Neural cell (in vitro differentiated cells): ENCODE measurements at regions not wholly inside any gene's neighbourhood (a gene's known extent, or its start where the extent isn't known, plus 50 kb on each side); places are given as distances from the start of the nearest gene placed in this dataset.

Experiments used
- H2AFZ ChIP-seq: fragments of 200-600, 300-800 bp; sonication (generic), shearing (Covaris generic); 2 replicates; pipeline ENCODE4 v1.6.0; 2014; ENCODE audit warnings: low read depth, mild to moderate bottlenecking, antibody characterized with exemption, low read length, moderate library complexity
- H3F3A ChIP-seq: fragments of 200-600 bp; shearing (Covaris generic); 2 replicates; pipeline ENCODE4 v1.6.1; 2016; ENCODE audit warnings: mild to moderate bottlenecking, moderate library complexity, mixed read lengths, antibody characterized with exemption, low read length; ENCODE audit not compliant: insufficient read depth, poor library complexity, severe bottlenecking
- H3K27ac ChIP-seq: fragments of 200-600, 300-800 bp; sonication (generic), shearing (Covaris generic); 2 replicates; pipeline ENCODE4 v1.5.1; 2014; ENCODE audit warnings: mild to moderate bottlenecking, low read length, moderate library complexity
- H3K27me3 ChIP-seq: fragments of 300-800, 200-600 bp; sonication (generic), shearing (Covaris generic); 2 replicates; pipeline ENCODE4 v1.6.0; 2014; ENCODE audit warnings: mild to moderate bottlenecking, low read depth, low read length, moderate library complexity; ENCODE audit not compliant: insufficient read depth
- H3K36me3 ChIP-seq: fragments of 300-800, 200-600 bp; sonication (generic), shearing (Covaris generic); 2 replicates; pipeline ENCODE4 v1.5.1; 2014; ENCODE audit warnings: mild to moderate bottlenecking, antibody characterized with exemption, low read length, moderate library complexity; ENCODE audit not compliant: insufficient read depth
- H3K4me2 ChIP-seq: fragments of 300-800, 200-600 bp; sonication (generic), shearing (Covaris generic); 2 replicates; pipeline ENCODE4 v1.6.0; 2014; ENCODE audit warnings: mild to moderate bottlenecking, low read length
- H3K4me3 ChIP-seq: fragments of 300-800, 200-600 bp; sonication (generic), shearing (Covaris generic); 2 replicates; pipeline ENCODE4 v1.5.1; 2014; ENCODE audit warnings: mild to moderate bottlenecking, low read length, moderate library complexity
- H3K79me2 ChIP-seq: fragments of 200-600 bp; shearing (Covaris generic); replicated peaks from 2 replicates; pipeline ENCODE4 v1.6.0; 2014; ENCODE audit warnings: mild to moderate bottlenecking, low read length, moderate library complexity; ENCODE audit not compliant: insufficient read depth
- H3K9ac ChIP-seq: fragments of 300-800, 200-600 bp; sonication (generic), shearing (Covaris generic); 2 replicates; pipeline ENCODE4 v1.6.1; 2016; ENCODE audit warnings: mild to moderate bottlenecking, low read length, mixed read lengths
- H3K9me2 ChIP-seq: fragments of 200-600 bp; shearing (Covaris generic); 2 replicates; pipeline ENCODE4 v1.6.1; 2016; ENCODE audit warnings: mild to moderate bottlenecking, low read length, mixed read lengths; ENCODE audit not compliant: insufficient read depth
- H3K9me3 ChIP-seq: fragments of 200-600, 300-800 bp; sonication (generic), shearing (Covaris generic); 2 replicates; pipeline ENCODE4 v1.6.1; 2016; ENCODE audit warnings: mild to moderate bottlenecking, mixed run types, low read length, moderate library complexity, mixed read lengths
- H4K20me1 ChIP-seq: fragments of 200-600 bp; shearing (Covaris generic); 2 replicates; pipeline ENCODE4 v1.6.1; 2016; ENCODE audit warnings: mild to moderate bottlenecking, mixed run types; ENCODE audit not compliant: insufficient read depth
- EP300 ChIP-seq: fragments of 450-650 bp; conservative IDR thresholded peaks from 2 replicates; pipeline ENCODE4 v1.6.1; 2014; ENCODE audit warnings: antibody characterized with exemption, mild to moderate bottlenecking, moderate library complexity; ENCODE audit not compliant: poor library complexity, severe bottlenecking
- EZH2 ChIP-seq: fragments of 200-600, 300-800 bp; shearing (Covaris generic), sonication (generic); IDR thresholded peaks from 2 replicates; pipeline ENCODE4 v1.6.1; 2014; ENCODE audit warnings: antibody characterized with exemption, low read length, borderline replicate concordance, mild to moderate bottlenecking; ENCODE audit not compliant: insufficient read depth, poor library complexity, severe bottlenecking
- MXI1 ChIP-seq: fragments of 450-650 bp; conservative IDR thresholded peaks from 2 replicates; pipeline ENCODE4 v1.6.1; 2014; ENCODE audit warnings: antibody characterized with exemption, mild to moderate bottlenecking; ENCODE audit not compliant: poor library complexity, severe bottlenecking
- POLR2AphosphoS5 ChIP-seq: IDR thresholded peaks from 2 replicates; pipeline ENCODE4 v1.6.1; 2012
- RAD21 ChIP-seq: fragments of 450-650 bp; conservative IDR thresholded peaks from 2 replicates; pipeline ENCODE4 v1.6.1; 2014; ENCODE audit warnings: antibody characterized with exemption, mild to moderate bottlenecking, moderate library complexity
- SMC3 ChIP-seq: fragments of 450-650 bp; conservative IDR thresholded peaks from 2 replicates; pipeline ENCODE4 v1.6.1; 2014; ENCODE audit warnings: antibody characterized with exemption, mild to moderate bottlenecking, moderate library complexity; ENCODE audit not compliant: poor library complexity
- TAF1 ChIP-seq: IDR thresholded peaks from 2 replicates; pipeline ENCODE4 v1.6.1; 2012; ENCODE audit warnings: low read depth
- TF ChIP-seq, protein P1 (sequence below): fragments of 450-650 bp; IDR thresholded peaks from 2 replicates; pipeline ENCODE4 v1.5.1; 2014; ENCODE audit warnings: antibody characterized with exemption, mild to moderate bottlenecking, moderate library complexity; ENCODE audit not compliant: poor library complexity, severe bottlenecking
- TF ChIP-seq, protein P2 (sequence below): IDR thresholded peaks from 2 replicates; pipeline ENCODE4 v1.6.1; 2012; ENCODE audit warnings: borderline replicate concordance

DNA sequence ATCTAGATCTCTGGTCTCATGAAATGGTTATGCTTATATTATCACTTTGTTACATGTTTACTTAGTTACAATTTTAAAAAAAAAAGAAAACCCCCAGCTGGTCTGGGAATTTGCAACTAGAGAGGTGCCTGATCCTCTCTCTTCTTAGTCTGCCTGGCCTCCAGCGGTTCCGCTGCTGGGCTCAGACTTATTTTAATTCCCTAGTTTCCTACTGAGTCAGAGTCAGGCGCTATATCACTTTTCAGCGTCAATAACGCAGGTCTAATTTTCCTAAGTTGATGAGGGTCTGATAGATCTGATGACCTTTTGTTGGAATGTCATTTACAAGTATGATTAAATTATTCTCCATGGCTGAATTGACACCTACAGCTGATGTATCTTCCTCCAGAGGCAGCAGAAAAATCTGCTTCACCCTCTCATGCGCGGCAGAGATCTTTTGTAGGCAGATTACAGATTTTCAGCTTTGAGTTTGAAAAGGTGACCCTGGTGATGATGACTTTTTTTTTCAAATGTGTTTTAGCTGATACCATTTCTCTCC lies 391.0 kb downstream of the CBLN4 start:
- Histone ChIP-seq H3K9me3 (no peaks in the 10 kb centered on the region), H3K4me2 (no peak overlapping the region), H2AFZ (no peak overlapping the region), H3F3A (no peaks in the 10 kb centered on the region), H3K79me2 (no peaks in the 10 kb centered on the region), H3K9ac (no peak overlapping the region), H3K4me3 (no peak overlapping the region), H3K27me3 (no peaks in the 10 kb centered on the region), H3K27ac (peak overlapping the region; percentile 41), H3K36me3 (no peaks in the 10 kb centered on the region), H3K9me2 (no peaks in the 10 kb centered on the region), H4K20me1 (no peaks in the 10 kb centered on the region)
- TF ChIP-seq EZH2 (no peak), POLR2AphosphoS5 (no peak), TAF1 (no peak), SMC3 (no peak), MXI1 (no peak), EP300 (no peak), RAD21 (no peak)
- TF ChIP-seq, protein P1, sequence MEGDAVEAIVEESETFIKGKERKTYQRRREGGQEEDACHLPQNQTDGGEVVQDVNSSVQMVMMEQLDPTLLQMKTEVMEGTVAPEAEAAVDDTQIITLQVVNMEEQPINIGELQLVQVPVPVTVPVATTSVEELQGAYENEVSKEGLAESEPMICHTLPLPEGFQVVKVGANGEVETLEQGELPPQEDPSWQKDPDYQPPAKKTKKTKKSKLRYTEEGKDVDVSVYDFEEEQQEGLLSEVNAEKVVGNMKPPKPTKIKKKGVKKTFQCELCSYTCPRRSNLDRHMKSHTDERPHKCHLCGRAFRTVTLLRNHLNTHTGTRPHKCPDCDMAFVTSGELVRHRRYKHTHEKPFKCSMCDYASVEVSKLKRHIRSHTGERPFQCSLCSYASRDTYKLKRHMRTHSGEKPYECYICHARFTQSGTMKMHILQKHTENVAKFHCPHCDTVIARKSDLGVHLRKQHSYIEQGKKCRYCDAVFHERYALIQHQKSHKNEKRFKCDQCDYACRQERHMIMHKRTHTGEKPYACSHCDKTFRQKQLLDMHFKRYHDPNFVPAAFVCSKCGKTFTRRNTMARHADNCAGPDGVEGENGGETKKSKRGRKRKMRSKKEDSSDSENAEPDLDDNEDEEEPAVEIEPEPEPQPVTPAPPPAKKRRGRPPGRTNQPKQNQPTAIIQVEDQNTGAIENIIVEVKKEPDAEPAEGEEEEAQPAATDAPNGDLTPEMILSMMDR, result no peak
- TF ChIP-seq, protein P2, sequence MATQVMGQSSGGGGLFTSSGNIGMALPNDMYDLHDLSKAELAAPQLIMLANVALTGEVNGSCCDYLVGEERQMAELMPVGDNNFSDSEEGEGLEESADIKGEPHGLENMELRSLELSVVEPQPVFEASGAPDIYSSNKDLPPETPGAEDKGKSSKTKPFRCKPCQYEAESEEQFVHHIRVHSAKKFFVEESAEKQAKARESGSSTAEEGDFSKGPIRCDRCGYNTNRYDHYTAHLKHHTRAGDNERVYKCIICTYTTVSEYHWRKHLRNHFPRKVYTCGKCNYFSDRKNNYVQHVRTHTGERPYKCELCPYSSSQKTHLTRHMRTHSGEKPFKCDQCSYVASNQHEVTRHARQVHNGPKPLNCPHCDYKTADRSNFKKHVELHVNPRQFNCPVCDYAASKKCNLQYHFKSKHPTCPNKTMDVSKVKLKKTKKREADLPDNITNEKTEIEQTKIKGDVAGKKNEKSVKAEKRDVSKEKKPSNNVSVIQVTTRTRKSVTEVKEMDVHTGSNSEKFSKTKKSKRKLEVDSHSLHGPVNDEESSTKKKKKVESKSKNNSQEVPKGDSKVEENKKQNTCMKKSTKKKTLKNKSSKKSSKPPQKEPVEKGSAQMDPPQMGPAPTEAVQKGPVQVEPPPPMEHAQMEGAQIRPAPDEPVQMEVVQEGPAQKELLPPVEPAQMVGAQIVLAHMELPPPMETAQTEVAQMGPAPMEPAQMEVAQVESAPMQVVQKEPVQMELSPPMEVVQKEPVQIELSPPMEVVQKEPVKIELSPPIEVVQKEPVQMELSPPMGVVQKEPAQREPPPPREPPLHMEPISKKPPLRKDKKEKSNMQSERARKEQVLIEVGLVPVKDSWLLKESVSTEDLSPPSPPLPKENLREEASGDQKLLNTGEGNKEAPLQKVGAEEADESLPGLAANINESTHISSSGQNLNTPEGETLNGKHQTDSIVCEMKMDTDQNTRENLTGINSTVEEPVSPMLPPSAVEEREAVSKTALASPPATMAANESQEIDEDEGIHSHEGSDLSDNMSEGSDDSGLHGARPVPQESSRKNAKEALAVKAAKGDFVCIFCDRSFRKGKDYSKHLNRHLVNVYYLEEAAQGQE, result no peak

DNA sequence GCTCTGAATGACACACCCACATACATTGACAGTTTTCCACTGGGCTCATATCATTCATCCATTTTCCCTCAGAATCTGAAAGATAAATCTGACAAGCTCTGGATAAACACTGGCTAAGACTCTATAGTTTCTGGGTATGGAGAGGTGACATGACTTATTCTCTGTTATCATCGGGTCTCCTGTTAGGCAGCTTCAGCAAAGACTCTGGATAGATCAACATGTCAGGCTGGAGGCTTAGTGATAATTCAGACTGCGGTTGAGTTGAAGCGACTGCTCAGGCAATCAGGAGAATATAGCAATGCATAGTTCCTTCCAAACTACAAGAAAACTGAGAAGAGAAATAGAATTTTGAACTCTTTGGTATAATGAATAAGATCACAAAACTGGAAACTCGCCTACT lies 394.6 kb downstream of the CBLN4 start:
- Histone ChIP-seq H3K4me3 (peak overlapping the region; percentile 16), H3K9me2 (no peaks in the 10 kb centered on the region), H3K79me2 (no peaks in the 10 kb centered on the region), H3K9me3 (no peaks in the 10 kb centered on the region), H3K27ac (peak overlapping the region; percentile 38), H3K27me3 (no peaks in the 10 kb centered on the region), H4K20me1 (no peaks in the 10 kb centered on the region), H3K4me2 (no peak overlapping the region), H3F3A (no peaks in the 10 kb centered on the region), H2AFZ (no peak overlapping the region), H3K9ac (no peak overlapping the region), H3K36me3 (no peaks in the 10 kb centered on the region)
- TF ChIP-seq EP300 (peak; percentile 82), TAF1 (no peak), RAD21 (peak; percentile 16)

DNA sequence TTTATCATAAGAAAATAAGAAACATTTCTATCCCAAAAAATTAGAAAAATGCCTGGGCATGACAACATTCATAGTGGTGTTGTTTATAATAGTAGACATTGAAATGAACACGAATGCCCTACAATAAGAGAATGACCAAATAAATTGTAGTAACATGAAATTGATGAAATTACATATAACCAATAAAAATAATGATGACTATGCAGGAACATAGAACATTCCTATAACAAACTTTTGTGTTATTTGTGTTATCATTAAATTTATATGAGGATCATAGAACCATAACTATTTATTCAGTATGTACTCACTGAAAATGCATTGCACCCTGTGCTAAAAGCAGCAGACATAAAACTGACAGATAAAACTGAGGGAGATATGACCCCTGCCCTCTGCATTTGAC lies 399.7 kb downstream of the CBLN4 start:
- H3K4me2 ChIP-seq, result no peak overlapping the region

More for the DNA sequence above, 399.7 kb downstream of the CBLN4 start:
- no peak overlapping the region for H2AFZ ChIP-seq
- H3F3A ChIP-seq, result no peaks in the 10 kb centered on the region
- no peaks in the 10 kb centered on the region for H3K9me3 ChIP-seq
- H3K79me2 ChIP-seq, result no peaks in the 10 kb centered on the region
- H3K9me2 ChIP-seq, result no peaks in the 10 kb centered on the region
- no peaks in the 10 kb centered on the region for H4K20me1 ChIP-seq
- H3K4me3 ChIP-seq, result no peak overlapping the region
- H3K9ac ChIP-seq, result no peak overlapping the region
- H3K27me3 ChIP-seq, result no peaks in the 10 kb centered on the region
- H3K27ac ChIP-seq, result no peak overlapping the region
- no peaks in the 10 kb centered on the region for H3K36me3 ChIP-seq
- TF ChIP-seq EP300 (no peak), SMC3 (no peak), POLR2AphosphoS5 (no peak), EZH2 (no peak), RAD21 (no peak), TAF1 (no peak), MXI1 (no peak)
- TF ChIP-seq, protein P2, result no peak
- TF ChIP-seq, protein P1, result no peak
